ENCODE measurements at regions not wholly inside any gene's neighbourhood (a gene's known extent, or its start where the extent isn't known, plus 50 kb on each side); places are given as distances from the start of the nearest gene placed in this dataset.

DNA sequence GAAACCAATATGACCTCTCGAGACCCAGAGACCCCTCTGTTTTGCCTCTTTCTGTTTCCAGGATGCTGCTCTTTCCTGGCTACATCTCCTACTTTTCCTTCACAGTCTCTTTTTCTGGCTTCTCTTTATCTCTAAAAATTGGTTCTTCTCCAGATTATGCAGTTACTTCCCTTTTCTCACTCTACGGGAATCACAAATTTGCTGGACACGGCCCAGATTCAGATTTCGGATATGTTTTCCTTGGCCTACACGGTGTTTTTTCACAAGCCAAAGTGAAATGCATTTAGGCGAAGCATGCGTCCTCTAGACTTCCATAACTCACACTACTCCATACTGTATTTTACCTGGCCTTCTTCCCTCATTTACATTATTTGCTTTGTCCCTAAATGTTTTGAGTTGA is 214.7 kb upstream of the MIR17HG start:
- peaks cover 8% of the 10 kb centered on the region for H3K4me1 ChIP-seq
- no peak for DNase-seq
- H3K4me3 ChIP-seq: no peak overlapping the region
- H3K27me3 ChIP-seq: no peaks in the 10 kb centered on the region
- H3K36me3 ChIP-seq: no peaks in the 10 kb centered on the region
- H3K27ac ChIP-seq: no peak overlapping the region
- H3K9me3 ChIP-seq (replicated peaks): no peaks in the 10 kb centered on the region

- Histone ChIP-seq H3K27ac (no peak overlapping the region), H3K9me3 (replicated peaks) (no peaks in the 10 kb centered on the region), H3K27me3 (no peaks in the 10 kb centered on the region), H3K4me3 (no peak overlapping the region), H3K4me1 (peaks cover 8% of the 10 kb centered on the region), H3K36me3 (no peaks in the 10 kb centered on the region)
- DNase-seq: peak; percentile 48 to 87
These were observed 213.3 kb upstream of the MIR17HG start for GRCh38 chr13:91133941-91134802.

DNA sequence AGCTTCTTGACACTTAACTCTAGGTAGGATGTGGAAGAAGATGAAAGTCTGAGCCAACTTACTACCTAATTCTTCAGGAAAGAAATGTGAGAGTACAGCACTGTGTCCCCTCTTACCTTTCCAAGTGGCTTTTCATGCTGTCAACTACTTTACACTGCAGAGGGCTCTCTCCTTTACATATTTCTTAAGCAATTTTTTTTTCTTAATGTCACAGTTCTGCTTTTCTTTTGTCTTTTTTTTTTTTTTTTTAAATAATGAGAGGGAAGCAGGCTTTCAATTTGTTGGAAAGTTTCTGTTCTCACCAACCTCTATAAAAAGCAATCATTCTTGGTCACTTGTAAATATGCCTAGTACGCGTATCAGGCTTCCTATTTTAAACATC is 212.7 kb upstream of the MIR17HG start:
- H3K4me3 ChIP-seq: no peak overlapping the region
- no peak overlapping the region for H3K27ac ChIP-seq

DNA sequence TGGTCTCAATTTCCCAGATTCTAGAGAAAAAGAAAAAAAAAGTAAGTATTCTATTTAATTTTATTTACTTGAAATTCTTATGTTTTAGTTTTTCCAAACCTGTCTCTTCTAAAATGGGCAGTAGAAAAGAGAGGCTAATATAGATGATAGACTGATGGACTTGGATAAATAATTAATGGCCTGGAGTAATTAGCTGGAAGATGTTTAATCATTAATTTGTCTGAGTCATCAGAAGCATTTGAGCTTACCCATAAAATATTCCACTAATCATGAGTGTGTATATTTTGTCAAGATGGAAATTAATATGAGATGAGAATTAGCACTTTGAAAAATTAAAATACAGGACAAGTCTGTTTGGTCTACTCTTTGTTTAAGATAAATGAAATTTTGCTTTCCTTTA is 212.1 kb upstream of the MIR17HG start:
- H3K27me3 ChIP-seq: no peaks in the 10 kb centered on the region
- DNase-seq: no peak

More for the DNA sequence above, 212.7 kb upstream of the MIR17HG start:
- H3K36me3 ChIP-seq: no peaks in the 10 kb centered on the region
- DNase-seq: no peak
- H3K9me3 ChIP-seq (replicated peaks): no peaks in the 10 kb centered on the region
- H3K4me1 ChIP-seq: peaks cover 8% of the 10 kb centered on the region
- no peaks in the 10 kb centered on the region for H3K27me3 ChIP-seq

GRCh38 chr13:91135968-91136367 is 211.5 kb upstream of the MIR17HG start:
- DNase-seq: no peak
- no peaks in the 10 kb centered on the region for H3K36me3 ChIP-seq
- H3K4me1 ChIP-seq: peaks cover 8% of the 10 kb centered on the region
- H3K27ac ChIP-seq: no peak overlapping the region
- no peaks in the 10 kb centered on the region for H3K27me3 ChIP-seq
- H3K9me3 ChIP-seq (replicated peaks): no peaks in the 10 kb centered on the region
- no peak overlapping the region for H3K4me3 ChIP-seq

More for the DNA sequence above, 212.1 kb upstream of the MIR17HG start:
- H3K9me3 ChIP-seq (replicated peaks): no peaks in the 10 kb centered on the region
- no peak overlapping the region for H3K27ac ChIP-seq
- H3K4me3 ChIP-seq: no peak overlapping the region
- H3K36me3 ChIP-seq: no peaks in the 10 kb centered on the region
- peaks cover 8% of the 10 kb centered on the region for H3K4me1 ChIP-seq

DNA sequence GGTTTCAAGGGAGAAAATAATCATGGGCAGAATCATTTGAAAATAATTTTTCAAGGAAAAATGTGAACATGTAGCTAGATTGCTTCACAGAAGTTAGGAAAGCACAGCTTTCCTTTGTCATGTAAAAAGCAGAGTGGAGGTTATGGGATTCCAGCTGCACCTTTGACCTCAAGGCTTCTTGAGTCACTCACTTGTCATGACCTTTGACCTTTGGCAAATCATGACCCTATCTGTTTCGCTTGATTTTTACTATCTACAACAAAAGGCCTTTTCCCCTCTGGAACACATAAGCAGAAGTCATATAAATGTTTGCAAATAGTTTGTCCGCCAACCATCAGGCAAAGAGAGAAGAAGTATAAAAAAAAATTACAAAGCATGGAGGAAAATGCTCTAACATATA is 210.7 kb upstream of the MIR17HG start:
- no peak overlapping the region for H3K4me3 ChIP-seq
- H3K27me3 ChIP-seq: no peaks in the 10 kb centered on the region
- H3K27ac ChIP-seq: no peak overlapping the region
- peaks cover 13% of the 10 kb centered on the region for H3K4me1 ChIP-seq
- no peaks in the 10 kb centered on the region for H3K36me3 ChIP-seq
- H3K9me3 ChIP-seq (replicated peaks): no peaks in the 10 kb centered on the region
- DNase-seq: no peak

- Histone ChIP-seq H3K9me3 (replicated peaks) (no peaks in the 10 kb centered on the region), H3K36me3 (no peaks in the 10 kb centered on the region), H3K27ac (no peak overlapping the region), H3K4me1 (peaks cover 37% of the 10 kb centered on the region), H3K27me3 (no peaks in the 10 kb centered on the region), H3K4me3 (no peak overlapping the region)
- no peak for DNase-seq
These were observed 208.3 kb upstream of the MIR17HG start for GRCh38 chr13:91139232-91139631.

DNA sequence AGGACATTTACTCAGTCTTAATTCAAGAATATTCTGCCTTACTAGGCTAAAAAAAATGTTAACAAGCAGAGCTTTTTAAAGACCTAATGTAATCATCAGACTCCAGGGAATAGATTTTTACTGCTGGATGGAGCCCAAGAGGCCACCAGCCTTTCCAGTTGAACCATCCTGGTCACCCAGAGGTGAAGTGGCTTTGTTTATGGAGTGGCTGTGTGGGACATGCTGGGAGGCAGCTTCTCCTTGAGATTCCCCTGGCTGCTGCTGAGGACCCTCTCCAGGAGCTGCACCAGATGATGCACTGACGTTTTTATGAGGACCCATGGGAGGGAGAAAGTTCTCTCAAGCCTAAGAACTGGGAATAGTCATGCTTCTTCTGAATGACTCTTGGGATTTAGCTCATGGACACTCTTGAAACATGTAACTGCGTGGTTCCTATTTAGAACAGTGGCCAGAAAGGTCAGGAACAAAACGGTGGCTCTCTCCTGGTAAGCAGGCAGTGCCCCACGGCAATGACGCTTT is 205.9 kb upstream of the MIR17HG start:
- Histone ChIP-seq H3K27me3 (no peaks in the 10 kb centered on the region), H3K27ac (no peak overlapping the region), H3K9me3 (replicated peaks) (no peaks in the 10 kb centered on the region), H3K4me1 (peaks cover 47% of the 10 kb centered on the region), H3K36me3 (no peaks in the 10 kb centered on the region), H3K4me3 (no peak overlapping the region)
- DNase-seq: peak; percentile 15 to 49

DNA sequence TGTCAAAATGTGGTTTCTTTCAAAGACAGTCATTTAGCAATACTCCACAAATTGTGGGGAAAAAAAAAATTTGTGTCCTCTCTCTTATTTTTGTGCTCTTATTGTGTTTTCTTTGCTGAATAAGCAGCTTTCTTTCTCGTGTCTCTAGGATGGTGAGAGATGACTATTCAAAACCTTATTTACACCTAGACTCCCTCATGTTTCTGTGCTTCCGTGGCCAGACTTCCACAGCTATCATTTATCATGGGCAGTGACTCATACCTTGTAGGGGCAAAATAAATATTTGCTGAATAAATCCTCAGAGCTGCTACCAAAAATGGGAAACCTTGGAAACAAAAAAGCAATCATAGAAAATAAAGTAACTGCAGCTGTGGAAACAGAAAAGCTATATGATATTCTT is 204.9 kb upstream of the MIR17HG start:
- Histone ChIP-seq H3K27ac (no peak overlapping the region), H3K4me1 (peaks cover 47% of the 10 kb centered on the region), H3K36me3 (no peaks in the 10 kb centered on the region), H3K9me3 (replicated peaks) (no peaks in the 10 kb centered on the region), H3K27me3 (no peaks in the 10 kb centered on the region), H3K4me3 (no peak overlapping the region)
- DNase-seq: peak in 1 of 2 experiments; percentile 25

- DNase-seq: peak; percentile 27 to 57
These were observed 203.4 kb upstream of the MIR17HG start for GRCh38 chr13:91144054-91144453.

GRCh38 chr13:91144486-91144885 is 203.0 kb upstream of the MIR17HG start:
- Histone ChIP-seq H3K36me3 (no peaks in the 10 kb centered on the region), H3K27me3 (no peaks in the 10 kb centered on the region), H3K4me1 (peaks cover 47% of the 10 kb centered on the region), H3K9me3 (replicated peaks) (no peaks in the 10 kb centered on the region), H3K27ac (no peak overlapping the region), H3K4me3 (no peak overlapping the region)
- no peak for DNase-seq

More at GRCh38 chr13:91144054-91144453, 203.4 kb upstream of the MIR17HG start:
- Histone ChIP-seq H3K36me3 (no peaks in the 10 kb centered on the region), H3K4me1 (peaks cover 47% of the 10 kb centered on the region), H3K27me3 (no peaks in the 10 kb centered on the region), H3K4me3 (no peak overlapping the region), H3K9me3 (replicated peaks) (no peaks in the 10 kb centered on the region), H3K27ac (no peak overlapping the region)

- Histone ChIP-seq H3K36me3 (no peaks in the 10 kb centered on the region), H3K27me3 (no peaks in the 10 kb centered on the region), H3K9me3 (replicated peaks) (no peaks in the 10 kb centered on the region), H3K27ac (peak overlapping the region; percentile 22; the same call in 1 of the 2 replicates), H3K4me1 (peaks cover 47% of the 10 kb centered on the region), H3K4me3 (no peak overlapping the region)
- peak; percentile 67 to 83 for DNase-seq
These were observed 201.8 kb upstream of the MIR17HG start for GRCh38 chr13:91145571-91146205.

GRCh38 chr13:91146601-91147000 is 200.9 kb upstream of the MIR17HG start:
- Histone ChIP-seq H3K4me3 (no peak overlapping the region), H3K4me1 (peaks cover 44% of the 10 kb centered on the region), H3K27ac (no peak overlapping the region), H3K27me3 (no peaks in the 10 kb centered on the region), H3K36me3 (no peaks in the 10 kb centered on the region), H3K9me3 (replicated peaks) (no peaks in the 10 kb centered on the region)
- DNase-seq: no peak

DNA sequence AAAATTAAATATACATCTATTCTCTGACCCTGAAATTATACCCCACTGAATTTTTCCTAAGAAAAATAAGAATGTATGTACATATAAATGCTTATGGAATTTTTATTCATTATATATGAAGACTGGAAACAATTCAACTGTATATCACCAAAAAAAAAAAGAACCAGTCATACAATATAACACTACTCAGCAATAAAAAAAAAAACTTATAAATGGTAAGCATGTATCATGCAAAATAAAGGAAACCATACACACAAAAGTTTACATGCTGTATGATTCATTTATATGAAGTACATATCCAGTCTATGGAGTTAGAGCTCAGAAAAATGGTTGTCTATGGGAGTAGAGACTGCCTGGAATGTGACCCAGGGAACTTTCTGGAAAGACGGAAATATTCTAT is 199.4 kb upstream of the MIR17HG start:
- Histone ChIP-seq H3K4me3 (no peak overlapping the region), H3K9me3 (replicated peaks) (no peaks in the 10 kb centered on the region), H3K27me3 (no peaks in the 10 kb centered on the region), H3K4me1 (peaks cover 29% of the 10 kb centered on the region), H3K27ac (no peak overlapping the region), H3K36me3 (no peaks in the 10 kb centered on the region)
- DNase-seq: no peak

DNA sequence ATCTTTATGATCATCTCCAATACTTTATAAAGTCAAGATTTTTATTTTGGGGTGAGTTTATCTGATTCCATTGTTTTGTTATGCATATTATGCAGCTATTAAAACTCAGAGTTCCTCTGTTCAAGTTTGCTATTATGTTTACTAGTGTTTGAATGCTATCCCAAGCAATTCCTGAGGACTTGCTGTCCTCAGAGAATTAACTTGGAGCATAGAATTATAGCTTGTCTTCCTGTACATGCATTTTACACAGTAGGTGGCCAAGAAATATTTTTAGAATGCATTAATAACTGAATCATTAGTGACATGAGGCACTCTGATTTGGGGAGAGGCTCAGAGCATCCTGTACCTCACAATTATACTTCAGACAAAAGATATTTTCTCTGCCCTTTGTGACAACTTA is 195.6 kb upstream of the MIR17HG start:
- peaks cover under 1% of the 10 kb centered on the region for H3K4me1 ChIP-seq
- no peaks in the 10 kb centered on the region; the same call in 1 of the 2 replicates for H3K9me3 ChIP-seq (replicated peaks)
- no peak for DNase-seq
- no peaks in the 10 kb centered on the region for H3K27me3 ChIP-seq
- H3K4me3 ChIP-seq: no peak overlapping the region
- H3K36me3 ChIP-seq: no peaks in the 10 kb centered on the region
- no peak overlapping the region for H3K27ac ChIP-seq
